ENCODE measurements at regions not wholly inside any gene's neighbourhood (a gene's known extent, or its start where the extent isn't known, plus 50 kb on each side); places are given as distances from the start of the nearest gene placed in this dataset.

DNA sequence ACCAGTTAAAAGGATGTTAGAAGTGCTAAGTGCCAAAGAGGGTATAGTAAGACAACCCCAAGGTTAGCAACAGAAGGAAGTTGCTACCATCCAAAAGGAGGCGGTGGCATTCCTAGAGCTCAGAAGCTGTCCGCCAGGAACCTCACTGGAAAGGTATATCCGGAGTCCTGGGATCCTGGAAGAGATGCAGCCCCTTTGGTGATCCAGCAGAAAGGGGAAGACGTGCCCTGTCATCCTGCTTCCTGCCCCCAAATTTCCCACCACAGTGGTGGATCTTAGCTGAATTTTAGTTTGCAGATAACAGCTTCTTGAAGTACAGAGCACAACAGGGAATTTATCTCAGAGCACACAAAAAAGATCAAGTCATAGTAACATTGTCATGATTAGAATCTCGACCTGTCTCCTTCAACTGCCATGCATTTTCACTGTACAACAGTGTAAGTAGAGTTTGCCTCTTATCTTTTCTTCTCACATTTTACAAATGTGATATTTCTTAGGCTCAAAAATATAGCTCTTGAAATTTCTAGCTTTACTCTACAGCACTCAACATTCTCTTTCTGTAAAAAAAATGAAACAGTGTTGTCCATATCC, 526.3 kb downstream of the SOX5 start:
- Histone ChIP-seq H3K4me1 (no peaks in the 10 kb centered on the region), H3K9me3 (no peaks in the 10 kb centered on the region), H3K4me3 (no peak overlapping the region), H3K27me3 (no peaks in the 10 kb centered on the region), H3K36me3 (no peaks in the 10 kb centered on the region), H3K27ac (no peak overlapping the region)
- intact Hi-C loops (cut with DNase I; ENCODE audit: low total_unique reads) = no loop called here
- TF ChIP-seq POLR2AphosphoS5 (IDR thresholded peaks at IDR 0.05) (no peak), CTCF (IDR thresholded peaks at IDR 0.05) (no peak), POLR2A (IDR thresholded peaks at IDR 0.05) (no peak)
- no peak for DNase-seq (ENCODE audit: low spot score in 2 of 2)

GRCh38 chr12:23423796-23424195, 525.7 kb downstream of the SOX5 start:
- DNase-seq (ENCODE audit: low spot score in 2 of 2) = no peak
- Histone ChIP-seq H3K4me1 (no peaks in the 10 kb centered on the region), H3K27me3 (no peaks in the 10 kb centered on the region), H3K36me3 (no peaks in the 10 kb centered on the region), H3K27ac (no peak overlapping the region), H3K4me3 (no peak overlapping the region), H3K9me3 (no peaks in the 10 kb centered on the region)
- intact Hi-C loops (cut with DNase I; ENCODE audit: low total_unique reads) = no loop called here
- TF ChIP-seq CTCF (IDR thresholded peaks at IDR 0.05) (no peak), POLR2AphosphoS5 (IDR thresholded peaks at IDR 0.05) (no peak), POLR2A (IDR thresholded peaks at IDR 0.05) (no peak)

DNA sequence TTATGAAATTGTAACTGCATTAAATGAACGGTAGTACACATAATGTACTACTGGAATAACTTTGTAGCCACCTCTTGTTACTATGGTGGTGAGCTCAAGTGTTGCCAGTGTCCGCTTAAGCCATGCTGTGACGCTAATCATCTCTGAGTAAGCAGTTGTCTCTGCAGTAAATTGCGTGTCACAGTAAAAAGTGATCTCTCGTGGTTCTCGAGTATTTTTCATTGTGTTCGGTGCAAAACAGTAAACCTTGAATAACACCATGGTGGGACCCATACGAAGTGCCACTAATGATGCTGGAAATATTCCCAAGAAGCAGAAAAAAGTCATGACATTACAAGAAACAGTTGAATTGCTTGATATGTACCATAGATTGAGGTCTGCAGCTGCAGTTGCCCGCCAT, 524.8 kb downstream of the SOX5 start:
- Histone ChIP-seq H3K27me3 (no peaks in the 10 kb centered on the region), H3K27ac (no peak overlapping the region), H3K9me3 (no peaks in the 10 kb centered on the region), H3K4me1 (no peaks in the 10 kb centered on the region), H3K4me3 (no peak overlapping the region), H3K36me3 (no peaks in the 10 kb centered on the region)
- intact Hi-C loops (cut with DNase I; ENCODE audit: low total_unique reads) = no loop called here
- TF ChIP-seq CTCF (IDR thresholded peaks at IDR 0.05) (no peak), POLR2A (IDR thresholded peaks at IDR 0.05) (no peak), POLR2AphosphoS5 (IDR thresholded peaks at IDR 0.05) (no peak)
- no peak for DNase-seq (ENCODE audit: low spot score in 2 of 2)

DNA sequence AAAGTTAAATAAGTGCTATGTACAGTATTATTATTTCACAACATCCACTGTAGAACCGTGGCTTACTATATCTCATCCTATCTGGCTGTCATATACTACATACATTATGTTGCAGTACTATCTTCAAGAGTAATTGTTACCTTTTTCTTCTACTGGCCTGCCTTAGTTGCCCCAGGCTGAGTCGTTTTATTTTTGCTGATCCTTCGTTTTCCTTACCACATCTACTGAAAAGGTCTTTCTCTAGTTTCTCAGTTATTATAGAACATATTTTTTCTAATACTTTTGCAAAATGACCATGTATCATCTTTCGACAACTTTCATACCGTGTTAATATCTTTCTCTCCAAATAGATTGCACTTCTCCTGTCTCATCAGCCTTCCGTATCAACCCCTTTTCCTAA, 523.1 kb downstream of the SOX5 start:
- H3K9me3 ChIP-seq = no peaks in the 10 kb centered on the region
- H3K27me3 ChIP-seq = no peaks in the 10 kb centered on the region
- TF ChIP-seq POLR2AphosphoS5 (IDR thresholded peaks at IDR 0.05) (no peak), CTCF (IDR thresholded peaks at IDR 0.05) (no peak), POLR2A (IDR thresholded peaks at IDR 0.05) (no peak)
- intact Hi-C loops (cut with DNase I; ENCODE audit: low total_unique reads) = no loop called here
- DNase-seq (ENCODE audit: low spot score in 2 of 2) = no peak
- H3K4me3 ChIP-seq = no peak overlapping the region
- no peaks in the 10 kb centered on the region for H3K4me1 ChIP-seq
- H3K36me3 ChIP-seq = no peaks in the 10 kb centered on the region
- H3K27ac ChIP-seq = no peak overlapping the region

GRCh38 chr12:23428758-23429157, 520.7 kb downstream of the SOX5 start:
- Histone ChIP-seq H3K4me1 (no peaks in the 10 kb centered on the region), H3K27me3 (no peaks in the 10 kb centered on the region), H3K36me3 (no peaks in the 10 kb centered on the region), H3K9me3 (no peaks in the 10 kb centered on the region), H3K27ac (no peak overlapping the region), H3K4me3 (no peak overlapping the region)
- intact Hi-C loops (cut with DNase I; ENCODE audit: low total_unique reads) = no loop called here
- TF ChIP-seq POLR2AphosphoS5 (IDR thresholded peaks at IDR 0.05) = no peak
- no peak for TF ChIP-seq CTCF (IDR thresholded peaks at IDR 0.05)
- TF ChIP-seq POLR2A (IDR thresholded peaks at IDR 0.05) = no peak
- no peak for DNase-seq (ENCODE audit: low spot score in 2 of 2)

Data from breast epithelium (tissue), 4 donors.